ENCODE measurements at regions not wholly inside any gene's neighbourhood (a gene's known extent, or its start where the extent isn't known, plus 50 kb on each side); places are given as distances from the start of the nearest gene placed in this dataset.

- no peak for ATAC-seq (replicated peaks)
- Mint-ChIP-seq H3K27ac (no peak overlapping the region), H3K36me3 (ENCODE audit: insufficient read depth) (peaks cover 3% of the 10 kb centered on the region), H3K27me3 (no peaks in the 10 kb centered on the region), H3K9me3 (peaks cover 10 to 15% of the 10 kb centered on the region in 2 donors), H3K4me1 (ENCODE audit: low read depth in 2 of 2) (no peaks in the 10 kb centered on the region), H3K4me3 (no peak overlapping the region)
- DNase-seq = no peak
These were observed 547.2 kb downstream of the IRX1 start for GRCh38 chr5:4142842-4143241.

GRCh38 chr5:4144411-4145007 lies 548.9 kb downstream of the IRX1 start:
- no peaks in the 10 kb centered on the region for H3K4me1 Mint-ChIP-seq (ENCODE audit: low read depth in 2 of 2)
- H3K27me3 Mint-ChIP-seq = no peaks in the 10 kb centered on the region
- no peaks in the 10 kb centered on the region for H3K36me3 Mint-ChIP-seq (ENCODE audit: insufficient read depth)
- H3K27ac Mint-ChIP-seq = no peak overlapping the region
- H3K4me3 Mint-ChIP-seq = no peak overlapping the region
- ATAC-seq (replicated peaks) = no peak
- peaks cover 10 to 15% of the 10 kb centered on the region in 2 donors for H3K9me3 Mint-ChIP-seq
- DNase-seq = no peak

- Mint-ChIP-seq H3K36me3 (ENCODE audit: insufficient read depth) (no peaks in the 10 kb centered on the region), H3K9me3 (peaks cover 10 to 13% of the 10 kb centered on the region in 2 donors), H3K27ac (no peak overlapping the region), H3K4me1 (ENCODE audit: low read depth in 2 of 2) (no peaks in the 10 kb centered on the region), H3K4me3 (no peak overlapping the region), H3K27me3 (no peaks in the 10 kb centered on the region)
- ATAC-seq (replicated peaks) (no peak), DNase-seq (no peak)
These were observed 549.9 kb downstream of the IRX1 start for GRCh38 chr5:4145511-4145910.

- no peaks in the 10 kb centered on the region for H3K27me3 Mint-ChIP-seq
- H3K9me3 Mint-ChIP-seq = peaks cover 13 to 15% of the 10 kb centered on the region in 2 donors
- ATAC-seq (replicated peaks) = no peak
- no peak for DNase-seq
- no peak overlapping the region for H3K27ac Mint-ChIP-seq
- no peaks in the 10 kb centered on the region for H3K36me3 Mint-ChIP-seq (ENCODE audit: insufficient read depth)
- H3K4me3 Mint-ChIP-seq = no peak overlapping the region
- no peaks in the 10 kb centered on the region for H3K4me1 Mint-ChIP-seq (ENCODE audit: low read depth in 2 of 2)
These were observed 552.4 kb downstream of the IRX1 start for GRCh38 chr5:4148009-4148408.

- H3K36me3 Mint-ChIP-seq (ENCODE audit: insufficient read depth) = no peaks in the 10 kb centered on the region
These were observed 554.4 kb downstream of the IRX1 start for GRCh38 chr5:4150067-4150466.

GRCh38 chr5:4156153-4156552 lies 560.5 kb downstream of the IRX1 start:
- H3K27me3 Mint-ChIP-seq = no peaks in the 10 kb centered on the region
- ATAC-seq (replicated peaks) (no peak), DNase-seq (no peak)
- H3K9me3 Mint-ChIP-seq = peaks cover 6 to 23% of the 10 kb centered on the region in 2 donors
- H3K4me3 Mint-ChIP-seq = no peak overlapping the region
- H3K27ac Mint-ChIP-seq = no peak overlapping the region
- H3K36me3 Mint-ChIP-seq (ENCODE audit: insufficient read depth) = no peaks in the 10 kb centered on the region
- no peaks in the 10 kb centered on the region for H3K4me1 Mint-ChIP-seq (ENCODE audit: low read depth in 2 of 2)

More at GRCh38 chr5:4150067-4150466, 554.4 kb downstream of the IRX1 start:
- H3K27me3 Mint-ChIP-seq = no peaks in the 10 kb centered on the region
- H3K4me3 Mint-ChIP-seq = no peak overlapping the region
- no peaks in the 10 kb centered on the region for H3K4me1 Mint-ChIP-seq (ENCODE audit: low read depth in 2 of 2)
- ATAC-seq (replicated peaks) (no peak), DNase-seq (no peak)
- peaks cover 11 to 15% of the 10 kb centered on the region in 2 donors for H3K9me3 Mint-ChIP-seq
- H3K27ac Mint-ChIP-seq = no peak overlapping the region

GRCh38 chr5:4156889-4157288 lies 561.3 kb downstream of the IRX1 start:
- Mint-ChIP-seq H3K27me3 (no peaks in the 10 kb centered on the region), H3K9me3 (peaks cover 7 to 30% of the 10 kb centered on the region in 2 donors), H3K27ac (no peak overlapping the region), H3K4me3 (no peak overlapping the region), H3K36me3 (ENCODE audit: insufficient read depth) (no peaks in the 10 kb centered on the region), H3K4me1 (ENCODE audit: low read depth in 2 of 2) (no peaks in the 10 kb centered on the region)
- DNase-seq = no peak
- no peak for ATAC-seq (replicated peaks)

- no peak overlapping the region for H3K4me3 Mint-ChIP-seq
- no peaks in the 10 kb centered on the region for H3K27me3 Mint-ChIP-seq
- no peaks in the 10 kb centered on the region for H3K4me1 Mint-ChIP-seq (ENCODE audit: low read depth in 2 of 2)
- H3K27ac Mint-ChIP-seq = no peak overlapping the region
- peaks cover 6 to 27% of the 10 kb centered on the region in 2 donors for H3K9me3 Mint-ChIP-seq
- no peaks in the 10 kb centered on the region for H3K36me3 Mint-ChIP-seq (ENCODE audit: insufficient read depth)
- DNase-seq = no peak
- ATAC-seq (replicated peaks) = no peak
These were observed 563.3 kb downstream of the IRX1 start for GRCh38 chr5:4158750-4159447.

GRCh38 chr5:4159681-4160080 lies 564.0 kb downstream of the IRX1 start:
- Mint-ChIP-seq H3K4me1 (ENCODE audit: low read depth in 2 of 2) (no peaks in the 10 kb centered on the region), H3K27me3 (no peaks in the 10 kb centered on the region)

GRCh38 chr5:4164167-4164566 lies 568.5 kb downstream of the IRX1 start:
- DNase-seq (no peak), ATAC-seq (replicated peaks) (no peak)
- H3K27me3 Mint-ChIP-seq = no peaks in the 10 kb centered on the region
- H3K4me1 Mint-ChIP-seq (ENCODE audit: low read depth in 2 of 2) = no peaks in the 10 kb centered on the region
- no peak overlapping the region for H3K4me3 Mint-ChIP-seq
- peaks cover 10 to 20% of the 10 kb centered on the region in 2 donors for H3K9me3 Mint-ChIP-seq
- no peak overlapping the region for H3K27ac Mint-ChIP-seq
- H3K36me3 Mint-ChIP-seq (ENCODE audit: insufficient read depth) = no peaks in the 10 kb centered on the region

More at GRCh38 chr5:4159681-4160080, 564.0 kb downstream of the IRX1 start:
- DNase-seq = no peak
- no peak for ATAC-seq (replicated peaks)
- Mint-ChIP-seq H3K9me3 (peaks cover 7 to 27% of the 10 kb centered on the region in 2 donors), H3K36me3 (ENCODE audit: insufficient read depth) (no peaks in the 10 kb centered on the region), H3K4me3 (no peak overlapping the region), H3K27ac (no peak overlapping the region)

- no peak for DNase-seq
- Mint-ChIP-seq H3K4me3 (no peak overlapping the region), H3K27me3 (no peaks in the 10 kb centered on the region), H3K4me1 (ENCODE audit: low read depth in 2 of 2) (no peaks in the 10 kb centered on the region), H3K27ac (no peak overlapping the region), H3K36me3 (ENCODE audit: insufficient read depth) (no peaks in the 10 kb centered on the region), H3K9me3 (peaks cover 8 to 9% of the 10 kb centered on the region in 2 donors)
- ATAC-seq (replicated peaks) = no peak
These were observed 585.1 kb downstream of the IRX1 start for GRCh38 chr5:4180703-4181102.

GRCh38 chr5:4182144-4182543 lies 586.5 kb downstream of the IRX1 start:
- Mint-ChIP-seq H3K36me3 (ENCODE audit: insufficient read depth) (no peaks in the 10 kb centered on the region), H3K4me1 (ENCODE audit: low read depth in 2 of 2) (no peaks in the 10 kb centered on the region), H3K9me3 (peaks cover 8 to 17% of the 10 kb centered on the region in 2 donors), H3K27ac (no peak overlapping the region), H3K27me3 (no peaks in the 10 kb centered on the region), H3K4me3 (no peak overlapping the region)
- DNase-seq (no peak), ATAC-seq (replicated peaks) (no peak)

GRCh38 chr5:4185127-4185526 lies 589.5 kb downstream of the IRX1 start:
- peaks cover 10 to 32% of the 10 kb centered on the region in 2 donors for H3K9me3 Mint-ChIP-seq
- no peaks in the 10 kb centered on the region for H3K4me1 Mint-ChIP-seq (ENCODE audit: low read depth in 2 of 2)
- no peak for ATAC-seq (replicated peaks)
- no peak overlapping the region for H3K4me3 Mint-ChIP-seq
- H3K27ac Mint-ChIP-seq = no peak overlapping the region
- H3K27me3 Mint-ChIP-seq = no peaks in the 10 kb centered on the region
- DNase-seq = no peak
- H3K36me3 Mint-ChIP-seq (ENCODE audit: insufficient read depth) = no peaks in the 10 kb centered on the region

GRCh38 chr5:4188704-4189103 lies 593.1 kb downstream of the IRX1 start:
- Mint-ChIP-seq H3K9me3 (peaks cover 13 to 32% of the 10 kb centered on the region in 2 donors), H3K27ac (no peak overlapping the region), H3K27me3 (no peaks in the 10 kb centered on the region), H3K36me3 (ENCODE audit: insufficient read depth) (no peaks in the 10 kb centered on the region), H3K4me1 (ENCODE audit: low read depth in 2 of 2) (no peaks in the 10 kb centered on the region), H3K4me3 (no peak overlapping the region)
- ATAC-seq (replicated peaks) = no peak
- no peak for DNase-seq

Measured in effector memory CD8-positive, alpha-beta T cell (primary cell).